ENCODE measurements at regions not wholly inside any gene's neighbourhood (a gene's known extent, or its start where the extent isn't known, plus 50 kb on each side); places are given as distances from the start of the nearest gene placed in this dataset.
"Not testable (repeated sequence)": the region's sequence is repeated elsewhere in the genome, so short reads cannot be mapped to it uniquely, and the experiment has no call there.

GRCh38 chr20:30922129-30922528 is 335.3 kb upstream of the DEFB115 start:
- intact Hi-C loops (cut with DNase I): no loop called here
- H3K36me3 ChIP-seq: no peaks in the 10 kb centered on the region
- no peak overlapping the region for H3K27ac ChIP-seq
- no peak for TF ChIP-seq CTCF (IDR thresholded peaks at IDR 0.05)
- no peak for TF ChIP-seq POLR2AphosphoS5 (IDR thresholded peaks at IDR 0.05; ENCODE audit: insufficient read depth in 1 of 2, low read depth in 1 of 2)
- TF ChIP-seq POLR2A (IDR thresholded peaks at IDR 0.05): no peak
- no peaks in the 10 kb centered on the region for H3K4me1 ChIP-seq
- no peak overlapping the region for H3K4me3 ChIP-seq
- H3K27me3 ChIP-seq: no peaks in the 10 kb centered on the region
- DNase-seq (ENCODE audit: extremely low spot score in 2 of 2): no peak
- H3K9me3 ChIP-seq: no peaks in the 10 kb centered on the region

GRCh38 chr20:30937790-30938189 is 319.7 kb upstream of the DEFB115 start:
- TF ChIP-seq CTCF (IDR thresholded peaks at IDR 0.05) (no peak), POLR2A (IDR thresholded peaks at IDR 0.05) (no peak), POLR2AphosphoS5 (IDR thresholded peaks at IDR 0.05; ENCODE audit: insufficient read depth in 1 of 2, low read depth in 1 of 2) (no peak)
- H3K4me1 ChIP-seq: no peaks in the 10 kb centered on the region
- no peaks in the 10 kb centered on the region for H3K27me3 ChIP-seq
- intact Hi-C loops (cut with DNase I): no loop called here
- no peak overlapping the region for H3K4me3 ChIP-seq
- H3K36me3 ChIP-seq: no peaks in the 10 kb centered on the region
- DNase-seq (ENCODE audit: extremely low spot score in 2 of 2): no peak
- H3K9me3 ChIP-seq: no peaks in the 10 kb centered on the region
- no peak overlapping the region for H3K27ac ChIP-seq

- Histone ChIP-seq H3K36me3 (no peaks in the 10 kb centered on the region), H3K9me3 (no peaks in the 10 kb centered on the region), H3K27ac (no peak overlapping the region), H3K27me3 (no peaks in the 10 kb centered on the region), H3K4me3 (no peak overlapping the region), H3K4me1 (no peaks in the 10 kb centered on the region)
- peak in 1 of 2 donors; percentile 69 for DNase-seq (ENCODE audit: extremely low spot score in 2 of 2)
- no peak for TF ChIP-seq POLR2AphosphoS5 (IDR thresholded peaks at IDR 0.05; ENCODE audit: insufficient read depth in 1 of 2, low read depth in 1 of 2)
- no peak for TF ChIP-seq CTCF (IDR thresholded peaks at IDR 0.05)
- TF ChIP-seq POLR2A (IDR thresholded peaks at IDR 0.05): no peak
- intact Hi-C loops (cut with DNase I): no loop called here
Observed at GRCh38 chr20:30949761-30950160, 307.7 kb upstream of the DEFB115 start.

- DNase-seq (ENCODE audit: extremely low spot score in 2 of 2): not testable (repeated sequence)
Observed at GRCh38 chr20:30951088-30951487, 306.4 kb upstream of the DEFB115 start.

GRCh38 chr20:30956649-30957048 is 300.8 kb upstream of the DEFB115 start:
- H3K27ac ChIP-seq; DNase-seq (ENCODE audit: extremely low spot score in 2 of 2); H3K4me1 ChIP-seq; H3K36me3 ChIP-seq; intact Hi-C loops (cut with DNase I); H3K9me3 ChIP-seq; H3K27me3 ChIP-seq; H3K4me3 ChIP-seq: not testable (repeated sequence)

More at GRCh38 chr20:30951088-30951487, 306.4 kb upstream of the DEFB115 start:
- H3K27me3 ChIP-seq; H3K27ac ChIP-seq; H3K4me3 ChIP-seq; H3K36me3 ChIP-seq; H3K9me3 ChIP-seq; H3K4me1 ChIP-seq; intact Hi-C loops (cut with DNase I): not testable (repeated sequence)

GRCh38 chr20:30959208-30959607 is 298.3 kb upstream of the DEFB115 start:
- H3K4me3 ChIP-seq; H3K36me3 ChIP-seq; H3K27me3 ChIP-seq; H3K9me3 ChIP-seq; H3K4me1 ChIP-seq; intact Hi-C loops (cut with DNase I); DNase-seq (ENCODE audit: extremely low spot score in 2 of 2); H3K27ac ChIP-seq: not testable (repeated sequence)

- no peak for DNase-seq (ENCODE audit: extremely low spot score in 2 of 2)
- H3K4me1 ChIP-seq: no peaks in the 10 kb centered on the region
- no peaks in the 10 kb centered on the region for H3K36me3 ChIP-seq
- intact Hi-C loops (cut with DNase I): no loop called here
- H3K9me3 ChIP-seq: no peaks in the 10 kb centered on the region
- H3K27me3 ChIP-seq: no peaks in the 10 kb centered on the region
- TF ChIP-seq POLR2AphosphoS5 (IDR thresholded peaks at IDR 0.05; ENCODE audit: insufficient read depth in 1 of 2, low read depth in 1 of 2) (no peak), POLR2A (IDR thresholded peaks at IDR 0.05) (no peak), CTCF (IDR thresholded peaks at IDR 0.05) (no peak)
- H3K4me3 ChIP-seq: no peak overlapping the region
- H3K27ac ChIP-seq: no peak overlapping the region
Observed at GRCh38 chr20:30963591-30963990, 293.9 kb upstream of the DEFB115 start.

- H3K36me3 ChIP-seq; H3K9me3 ChIP-seq; H3K27me3 ChIP-seq; DNase-seq (ENCODE audit: extremely low spot score in 2 of 2); H3K27ac ChIP-seq; H3K4me3 ChIP-seq; H3K4me1 ChIP-seq; intact Hi-C loops (cut with DNase I): not testable (repeated sequence)
Observed at GRCh38 chr20:30975859-30976258, 281.6 kb upstream of the DEFB115 start.

Data from vagina (tissue), 2 donors.